AG04449 (cell line): ENCODE measurements at regions not wholly inside any gene's neighbourhood (a gene's known extent, or its start where the extent isn't known, plus 50 kb on each side); places are given as distances from the start of the nearest gene placed in this dataset.

Experiments
- CTCF ChIA-PET: fragments of 350-600 bp; formaldehyde crosslinking; extraction: SDS; loops from one replicate; lab custom pipeline; 2021; ENCODE audit warnings: antibody characterized with exemption; lab: Yijun Ruan, JAX
- POLR2A ChIA-PET: fragments of 400-600, 350-600 bp; formaldehyde crosslinking; extraction: SDS; loops from one replicate; lab custom pipeline; 2020; ENCODE audit warnings: antibody characterized with exemption, inconsistent platforms; lab: Yijun Ruan, JAX
- DNase-seq: peaks from one replicate; pipeline ENCODE4 v3.0.0-alpha.2; 2010; ENCODE audit warnings: low read depth, low spot score
- H3K4me3 ChIP-seq: 2 replicates; pipeline ENCODE4 v1.5.1; 2011; ENCODE audit warnings: low read depth, mild to moderate bottlenecking, control low read depth, low read length
- TF ChIP-seq, protein P1 (sequence below): IDR thresholded peaks from one replicate; pipeline ENCODE4 v1.5.1; 2011; ENCODE audit warnings: mild to moderate bottlenecking, moderate library complexity, low read length, control low read depth, inconsistent platforms; ENCODE audit not compliant: insufficient read depth; ENCODE audit errors: missing control alignments

GRCh38 chr11:82639251-82639650 is 94.4 kb downstream of the FAM181B start:
- CTCF ChIA-PET: no interaction called here
- H3K4me3 ChIP-seq: no peak overlapping the region

DNA sequence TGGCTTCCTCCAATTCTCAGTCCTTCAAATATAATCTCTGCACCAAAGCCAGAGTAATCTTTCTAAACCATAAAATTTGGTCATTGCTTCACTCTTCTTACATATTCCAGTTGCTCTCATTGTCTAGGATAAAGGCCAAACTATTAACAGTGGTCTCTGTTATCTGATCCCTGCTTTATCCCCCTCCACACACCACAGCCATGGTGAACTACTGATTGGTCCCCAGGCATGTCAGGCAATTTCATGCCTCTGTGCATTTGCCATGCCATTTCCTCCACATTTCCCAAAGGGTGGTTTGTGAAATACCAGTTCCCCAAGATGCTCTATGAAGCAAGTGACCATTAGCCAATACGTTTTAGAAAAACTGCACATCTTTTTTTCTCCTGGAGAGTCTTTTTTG is 97.0 kb downstream of the FAM181B start:
- POLR2A ChIA-PET: no interaction called here
- H3K4me3 ChIP-seq: no peak overlapping the region
- TF ChIP-seq, protein P1, sequence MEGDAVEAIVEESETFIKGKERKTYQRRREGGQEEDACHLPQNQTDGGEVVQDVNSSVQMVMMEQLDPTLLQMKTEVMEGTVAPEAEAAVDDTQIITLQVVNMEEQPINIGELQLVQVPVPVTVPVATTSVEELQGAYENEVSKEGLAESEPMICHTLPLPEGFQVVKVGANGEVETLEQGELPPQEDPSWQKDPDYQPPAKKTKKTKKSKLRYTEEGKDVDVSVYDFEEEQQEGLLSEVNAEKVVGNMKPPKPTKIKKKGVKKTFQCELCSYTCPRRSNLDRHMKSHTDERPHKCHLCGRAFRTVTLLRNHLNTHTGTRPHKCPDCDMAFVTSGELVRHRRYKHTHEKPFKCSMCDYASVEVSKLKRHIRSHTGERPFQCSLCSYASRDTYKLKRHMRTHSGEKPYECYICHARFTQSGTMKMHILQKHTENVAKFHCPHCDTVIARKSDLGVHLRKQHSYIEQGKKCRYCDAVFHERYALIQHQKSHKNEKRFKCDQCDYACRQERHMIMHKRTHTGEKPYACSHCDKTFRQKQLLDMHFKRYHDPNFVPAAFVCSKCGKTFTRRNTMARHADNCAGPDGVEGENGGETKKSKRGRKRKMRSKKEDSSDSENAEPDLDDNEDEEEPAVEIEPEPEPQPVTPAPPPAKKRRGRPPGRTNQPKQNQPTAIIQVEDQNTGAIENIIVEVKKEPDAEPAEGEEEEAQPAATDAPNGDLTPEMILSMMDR: no peak
- no peak for DNase-seq
- CTCF ChIA-PET: no interaction called here

More at GRCh38 chr11:82639251-82639650, 94.4 kb downstream of the FAM181B start:
- POLR2A ChIA-PET: no interaction called here
- no peak for DNase-seq
- TF ChIP-seq, protein P1: no peak

GRCh38 chr11:82634091-82634490 is 99.6 kb downstream of the FAM181B start:
- DNase-seq: no peak
- ChIA-PET POLR2A (no interaction called here), CTCF (no interaction called here)
- no peak overlapping the region for H3K4me3 ChIP-seq
- TF ChIP-seq, protein P1: no peak

DNA sequence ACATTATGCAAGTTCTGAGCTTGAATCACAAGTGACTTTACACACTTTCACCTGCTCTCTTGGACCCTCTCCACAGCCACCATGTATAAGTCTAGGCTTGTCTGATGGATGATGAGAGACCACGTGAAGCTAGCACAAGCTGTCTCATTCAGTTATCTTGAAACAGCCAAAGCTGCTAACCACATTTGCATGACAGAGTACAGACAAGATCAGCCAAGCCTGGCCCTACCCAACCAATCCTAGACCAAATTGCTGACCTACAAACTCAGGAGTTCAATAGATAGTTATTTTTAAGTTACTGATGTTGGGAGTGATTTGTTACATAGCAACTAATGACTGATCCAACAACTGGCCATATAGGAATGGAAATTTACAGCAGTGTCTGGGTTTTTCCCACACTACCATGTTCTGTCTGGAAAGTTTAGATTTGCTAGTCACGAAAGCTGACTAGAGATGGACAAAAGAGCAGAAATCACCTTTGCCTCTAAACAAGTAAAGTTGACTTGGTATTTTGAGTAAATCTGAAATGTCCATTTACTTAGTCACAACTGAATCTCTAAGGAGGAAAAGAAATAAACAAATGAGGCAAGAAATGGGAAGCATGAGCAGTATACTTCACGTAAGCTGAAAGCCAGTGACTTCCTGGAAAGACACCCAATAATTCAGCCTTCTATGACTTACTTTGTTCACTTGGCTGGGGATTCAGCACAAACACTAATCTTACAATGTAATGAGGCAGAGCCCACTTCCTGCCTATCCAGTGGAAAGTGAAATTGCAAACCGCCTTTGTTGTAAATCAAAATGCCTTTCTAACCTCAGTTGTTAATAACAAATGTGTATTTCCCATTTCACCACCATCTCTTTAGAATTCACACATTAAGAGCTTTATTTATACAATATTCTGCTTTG is 101.7 kb downstream of the FAM181B start:
- CTCF ChIA-PET: no interaction called here
- no peak for DNase-seq
- H3K4me3 ChIP-seq: no peak overlapping the region
- POLR2A ChIA-PET: no interaction called here
- TF ChIP-seq, protein P1: no peak

DNA sequence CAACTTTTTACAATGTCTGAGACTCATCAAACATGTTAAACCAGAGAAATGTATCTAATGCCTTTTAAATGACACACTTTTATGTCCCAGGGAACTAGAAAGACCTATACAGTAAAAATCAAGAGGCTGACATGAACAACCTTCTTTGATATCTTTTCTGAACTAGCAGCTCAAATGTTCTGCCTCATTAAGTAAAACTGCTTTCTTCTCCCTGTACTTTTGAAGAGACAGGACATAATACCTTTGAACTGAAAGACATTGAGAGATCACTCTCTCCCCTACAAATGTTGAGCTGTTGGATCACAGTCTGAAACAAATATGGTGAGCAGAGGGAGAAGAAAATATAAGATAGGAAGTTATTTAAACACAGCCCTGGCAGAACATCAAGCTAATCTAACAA is 123.0 kb downstream of the FAM181B start:
- TF ChIP-seq, protein P1: no peak
- POLR2A ChIA-PET: no interaction called here
- H3K4me3 ChIP-seq: no peak overlapping the region
- DNase-seq: no peak
- CTCF ChIA-PET: no interaction called here

DNA sequence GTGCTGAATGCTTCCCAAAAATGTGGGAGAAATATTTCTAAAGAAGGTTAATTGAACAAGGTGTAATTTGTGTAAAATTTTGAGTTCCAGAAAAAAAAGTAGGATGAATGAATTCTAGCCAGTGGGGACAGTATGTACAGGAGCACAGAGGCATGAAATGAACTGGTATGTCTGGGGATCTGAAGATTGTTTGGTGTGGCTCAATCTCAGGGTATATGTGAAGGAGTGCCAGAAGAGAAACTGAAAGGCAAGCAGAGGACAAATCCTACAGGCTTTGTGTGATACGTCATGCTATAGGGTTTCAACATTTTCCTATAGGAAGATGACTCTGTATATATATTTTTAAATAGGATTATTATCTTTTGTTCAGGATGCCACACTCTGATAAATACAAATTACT is 126.9 kb downstream of the FAM181B start:
- ChIA-PET CTCF (no interaction called here), POLR2A (no interaction called here)
- TF ChIP-seq, protein P1: no peak
- DNase-seq: no peak
- H3K4me3 ChIP-seq: no peak overlapping the region
